8988T (cell line): ENCODE measurements at regions not wholly inside any gene's neighbourhood (a gene's known extent, or its start where the extent isn't known, plus 50 kb on each side); places are given as distances from the start of the nearest gene placed in this dataset.

ENCODE experiments used
- DNase-seq: peaks from one replicate; pipeline ENCODE4 v3.0.0; 2011

DNA sequence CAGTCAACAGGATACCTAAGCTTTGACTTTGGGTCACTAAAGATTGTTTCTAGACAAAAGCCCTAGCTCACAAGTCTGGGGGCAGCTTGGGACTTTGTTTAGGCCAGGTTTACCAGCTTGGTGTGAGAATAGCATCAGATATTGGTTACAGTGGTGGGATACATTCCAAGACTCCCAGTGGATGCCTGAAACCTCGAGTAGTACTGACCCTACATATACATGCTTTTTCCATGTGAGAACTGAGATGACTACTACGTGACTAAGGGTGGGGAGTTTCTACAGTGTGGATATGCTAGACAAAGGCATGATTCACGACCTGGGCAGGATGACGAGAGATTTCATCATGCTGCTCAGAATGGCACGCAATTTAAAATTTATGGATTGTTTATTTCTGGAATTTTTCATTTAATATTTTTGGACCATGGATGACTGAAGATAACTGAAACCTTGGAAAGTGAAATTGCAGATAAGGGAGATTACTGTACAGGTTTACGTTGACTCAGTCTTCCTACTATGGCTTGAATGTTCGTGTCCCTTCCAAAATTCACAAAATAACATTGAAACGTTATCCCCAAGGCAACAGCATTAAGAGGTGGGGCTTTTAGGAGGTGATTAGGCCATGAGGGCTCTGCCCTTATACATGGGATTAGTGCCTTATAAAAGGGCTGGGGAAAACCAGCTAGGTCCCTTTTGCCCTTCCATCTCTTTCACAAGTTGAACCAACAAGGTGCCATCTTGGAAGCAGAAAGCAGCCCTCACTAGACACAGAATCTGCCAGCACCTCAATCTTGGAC is 50.2 kb upstream of the CTAGE1 start:
- no peak for DNase-seq

DNA sequence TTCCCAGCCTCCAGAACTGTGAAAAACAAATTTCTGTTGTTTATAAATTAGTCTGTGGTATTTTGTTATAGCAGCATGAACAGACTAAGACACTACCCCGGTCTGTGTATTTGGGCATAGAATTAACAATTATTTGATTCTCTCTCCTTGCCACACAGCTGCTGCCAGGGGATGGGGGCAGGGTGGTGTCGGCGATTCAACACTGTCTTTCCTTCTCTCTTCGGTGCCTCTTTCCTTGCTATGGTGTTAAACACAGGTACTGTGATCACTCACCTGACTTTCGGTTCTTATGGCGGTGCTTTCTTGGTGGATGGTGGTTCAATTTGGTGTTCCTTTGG is 50.8 kb upstream of the CTAGE1 start:
- no peak for DNase-seq

DNA sequence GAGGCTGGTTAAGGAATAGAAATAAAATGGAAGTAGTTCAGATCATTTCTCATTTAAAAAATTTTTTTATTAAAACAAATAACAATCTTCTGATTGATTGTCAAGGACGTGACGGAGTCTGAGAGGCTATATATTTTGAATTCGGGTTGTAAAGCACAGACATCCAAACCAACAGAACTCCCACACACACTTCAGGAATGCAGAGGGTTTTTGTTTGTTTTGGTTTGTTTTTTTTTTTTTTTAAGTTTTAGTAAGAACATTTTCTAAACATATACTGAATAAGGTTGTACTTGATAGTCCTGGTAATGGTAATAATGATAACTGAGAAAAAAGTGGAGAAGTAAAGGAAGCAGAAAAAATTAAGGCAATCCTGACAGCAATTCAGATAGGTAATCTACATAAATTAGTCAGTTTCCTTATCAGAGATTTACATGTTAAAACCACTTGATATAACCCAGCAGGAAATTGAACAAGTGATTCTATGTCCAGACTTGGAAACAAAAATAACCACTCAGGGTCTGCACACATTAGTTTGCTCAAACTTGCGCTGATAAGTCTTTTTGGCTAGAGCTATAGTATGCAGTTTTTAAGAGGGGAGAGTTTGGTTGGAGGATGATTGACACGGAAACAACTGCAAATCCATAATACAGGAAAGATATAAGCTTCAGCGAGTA is 51.5 kb upstream of the CTAGE1 start:
- DNase-seq, result no peak

DNA sequence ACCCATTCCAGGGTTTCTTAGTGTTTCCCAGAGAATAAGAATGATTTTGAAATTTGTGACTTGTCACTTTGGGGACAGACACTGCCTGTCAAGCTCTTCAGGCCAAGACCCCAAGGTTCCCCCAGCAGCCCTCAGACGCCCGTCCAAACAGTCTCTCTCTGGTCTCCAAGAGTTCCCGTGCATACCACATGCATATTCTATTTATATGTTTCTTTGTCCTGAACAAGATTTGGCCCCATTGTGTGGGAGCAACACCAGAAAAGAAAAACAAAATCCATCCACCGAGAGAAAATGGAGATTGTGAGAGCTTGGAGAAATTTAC is 52.2 kb upstream of the CTAGE1 start:
- DNase-seq, result no peak

DNA sequence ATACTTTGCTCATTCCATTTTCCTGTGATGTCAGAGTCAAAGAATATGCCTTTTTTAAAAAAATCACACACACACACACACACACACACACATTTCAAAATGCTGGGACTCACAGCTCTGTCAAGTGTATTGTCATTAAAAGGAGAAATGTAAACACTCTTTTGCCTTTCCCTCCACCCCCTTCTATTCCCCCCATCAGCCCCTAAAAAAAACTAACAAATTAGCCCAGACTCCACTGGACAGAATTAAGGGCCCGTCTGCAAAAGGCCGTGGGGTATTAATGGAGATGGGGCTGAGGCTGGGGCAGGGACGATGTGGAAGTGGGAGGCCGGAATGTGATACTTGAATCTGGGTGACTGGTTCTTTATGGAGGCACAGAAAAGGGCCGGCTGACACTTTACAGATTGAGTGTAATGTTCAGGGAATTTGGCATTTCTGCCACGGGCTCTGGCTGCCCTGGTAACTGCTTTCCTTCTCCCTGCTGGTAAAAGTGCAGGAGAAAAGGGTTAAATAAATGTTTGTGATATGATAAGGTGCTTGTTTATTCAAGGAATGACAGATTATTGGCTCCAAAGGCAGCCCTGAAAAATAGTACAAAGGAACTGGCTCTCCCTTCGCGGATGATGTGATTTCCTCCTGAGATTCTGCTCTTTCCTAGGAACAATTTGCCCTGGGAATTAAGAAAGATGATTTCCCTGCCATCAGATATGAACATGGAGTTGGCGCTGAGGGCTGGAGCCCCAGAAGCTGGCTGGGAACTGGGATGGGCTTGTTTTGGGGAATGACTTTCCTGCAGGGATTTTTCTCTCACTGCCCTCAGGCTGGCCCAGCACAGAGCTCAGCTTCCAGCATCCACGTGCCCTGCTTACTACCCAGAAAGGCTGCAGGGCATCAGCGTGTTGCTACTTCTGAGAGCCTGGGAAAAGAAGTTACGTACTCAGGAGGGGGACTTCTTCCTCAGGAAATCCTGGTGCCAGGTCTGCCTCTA is 52.8 kb upstream of the CTAGE1 start:
- DNase-seq, result no peak

DNA sequence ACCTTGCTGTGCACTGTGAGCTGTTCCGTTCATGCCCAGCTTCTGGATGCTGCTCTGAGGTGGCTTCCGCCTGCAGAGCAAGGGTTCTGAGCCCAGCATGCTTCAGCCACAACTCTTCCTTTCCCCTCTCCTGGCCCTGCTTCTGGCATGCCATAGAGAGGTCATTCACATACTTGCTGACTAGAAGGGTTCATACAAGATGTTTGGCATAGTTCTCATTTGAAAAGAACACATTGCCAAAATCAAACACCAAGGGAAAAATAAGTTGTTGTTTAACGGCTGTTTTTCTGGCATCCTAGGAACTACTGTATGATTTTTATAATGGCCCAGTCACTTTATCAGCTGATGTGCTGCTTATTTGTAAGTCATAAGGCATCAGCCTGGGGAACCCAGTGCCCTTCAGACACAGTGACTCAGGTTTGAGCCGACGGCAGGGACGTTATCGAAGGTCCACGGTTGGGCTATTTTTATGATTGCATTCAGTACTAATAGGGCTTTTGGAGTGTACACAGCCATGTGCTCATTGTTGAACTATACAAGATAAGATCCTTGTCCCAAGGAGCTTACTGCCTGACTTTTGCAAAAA is 53.9 kb upstream of the CTAGE1 start:
- no peak for DNase-seq

DNA sequence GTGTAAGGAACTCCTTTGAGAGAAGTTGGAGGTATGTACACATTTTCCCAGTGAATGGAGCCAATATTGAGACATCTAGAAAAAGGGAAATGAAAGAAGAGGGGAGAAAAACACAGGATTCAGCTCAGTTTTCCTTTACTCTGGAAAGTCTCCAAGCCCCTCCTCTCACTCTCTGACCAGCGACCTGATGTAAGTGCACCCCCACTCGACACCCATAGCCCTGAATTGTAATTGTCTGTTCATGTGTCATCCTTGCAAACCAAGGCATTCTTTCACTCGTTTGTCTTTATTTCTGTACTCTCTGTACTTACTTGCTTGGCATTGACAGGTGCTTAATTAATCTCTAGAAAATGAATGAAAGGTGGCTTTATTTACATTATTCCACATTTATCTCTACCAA is 55.7 kb upstream of the CTAGE1 start:
- DNase-seq, result no peak

DNA sequence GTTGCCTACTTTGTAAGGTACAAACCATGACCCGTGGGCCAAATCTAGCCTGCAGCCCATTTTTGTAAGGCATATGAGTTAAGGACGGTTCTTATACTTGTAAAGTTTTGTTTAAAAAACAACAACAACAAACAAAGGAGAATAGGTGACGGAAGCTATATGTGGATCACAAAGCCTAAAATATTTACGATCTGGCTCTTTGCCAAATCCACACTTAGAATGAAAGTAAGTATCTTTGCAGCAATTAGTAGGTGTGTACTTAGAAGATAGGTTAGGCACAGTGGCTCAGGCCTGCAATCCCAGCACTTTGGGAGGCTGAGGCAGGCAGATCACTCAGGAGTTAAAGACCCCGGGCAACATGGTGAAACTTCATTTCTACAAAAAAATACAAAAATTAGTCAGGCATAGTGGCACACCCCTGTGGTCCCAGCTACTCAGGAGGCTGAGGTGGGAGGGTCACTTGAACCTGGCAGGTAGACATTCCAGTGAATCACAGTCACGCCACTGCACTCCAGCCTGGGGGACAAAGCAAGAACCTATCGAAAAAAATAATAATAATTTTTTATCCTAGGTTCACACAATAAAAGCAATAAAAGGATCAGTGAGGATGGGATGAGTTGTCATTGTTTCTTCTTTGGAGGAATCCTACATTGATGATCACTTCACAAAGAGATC is 57.8 kb upstream of the CTAGE1 start:
- DNase-seq, result no peak

DNA sequence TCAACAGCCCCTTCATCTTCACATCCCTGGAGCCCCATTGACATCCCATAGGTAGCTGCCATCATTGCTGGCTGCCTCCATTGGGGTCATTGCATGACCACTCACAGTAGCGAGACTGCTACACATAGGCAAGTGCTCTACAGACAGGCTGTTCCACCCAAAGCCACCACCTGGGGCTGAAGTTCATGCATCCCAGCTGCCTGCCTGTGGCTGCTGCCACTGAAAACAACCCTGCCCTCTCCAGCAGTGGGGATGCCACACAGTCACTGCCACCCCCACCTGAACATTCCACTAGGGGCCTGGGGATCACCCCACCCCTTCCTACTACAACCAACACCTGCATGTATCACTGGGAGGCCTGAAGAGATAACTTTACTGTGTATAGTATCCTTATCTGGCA is 59.5 kb upstream of the CTAGE1 start:
- no peak for DNase-seq

DNA sequence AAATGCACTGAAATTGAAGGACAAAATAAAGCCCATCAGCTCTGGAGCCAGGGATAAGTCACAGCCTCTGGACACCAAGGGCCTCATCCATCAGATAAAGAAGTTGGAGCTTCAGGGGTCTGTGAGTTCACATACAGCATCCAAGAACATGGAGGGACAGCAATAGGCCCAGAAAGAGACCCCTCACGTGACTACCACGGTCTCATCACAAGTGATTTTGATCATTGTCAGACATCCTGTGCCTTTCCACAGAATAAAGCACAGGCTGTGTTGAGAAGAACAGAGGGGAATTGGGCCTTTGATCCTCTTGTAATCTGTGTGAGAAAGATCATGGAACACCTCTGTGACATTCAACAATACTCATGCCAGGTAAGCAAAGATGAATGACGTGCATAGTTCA is 65.2 kb upstream of the CTAGE1 start:
- DNase-seq, result no peak

DNA sequence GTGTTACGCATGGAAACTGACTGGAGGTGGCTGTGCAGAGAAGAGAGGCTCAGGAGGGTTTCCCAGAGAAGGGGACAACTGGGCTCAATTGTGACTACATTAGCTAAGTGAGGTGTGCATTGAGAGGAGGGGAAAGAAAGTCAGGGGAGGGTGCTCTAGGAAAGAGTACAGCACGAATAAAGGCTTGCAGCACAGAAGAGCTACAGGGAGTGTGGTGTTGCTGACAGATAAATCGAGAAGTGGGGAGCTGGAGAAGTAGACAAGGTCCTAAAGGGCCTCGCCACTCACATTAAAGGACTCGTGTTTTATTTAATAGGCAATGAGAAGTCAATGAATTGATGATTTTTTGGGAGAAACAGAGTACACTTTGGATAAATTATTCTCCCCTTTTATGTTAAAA is 65.7 kb upstream of the CTAGE1 start:
- DNase-seq, result no peak

DNA sequence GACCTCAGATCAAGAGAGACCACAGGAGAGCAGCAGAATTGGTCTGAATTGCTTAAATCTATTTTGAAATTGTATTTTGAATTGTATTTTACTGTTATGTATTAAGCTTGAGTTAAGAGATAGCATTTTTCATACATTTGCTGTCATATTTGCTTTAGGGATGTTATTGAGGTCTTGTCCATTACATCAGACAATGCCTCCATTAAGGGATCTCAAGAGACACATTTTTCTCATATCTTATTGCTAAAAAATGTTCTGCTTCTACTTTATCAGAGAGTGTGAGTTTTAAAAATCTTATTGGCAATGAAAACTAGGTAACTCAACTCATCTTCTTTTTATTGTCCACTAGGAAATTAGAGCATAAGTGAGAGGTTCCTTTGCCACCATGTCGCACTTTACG is 66.8 kb upstream of the CTAGE1 start:
- DNase-seq, result no peak

DNA sequence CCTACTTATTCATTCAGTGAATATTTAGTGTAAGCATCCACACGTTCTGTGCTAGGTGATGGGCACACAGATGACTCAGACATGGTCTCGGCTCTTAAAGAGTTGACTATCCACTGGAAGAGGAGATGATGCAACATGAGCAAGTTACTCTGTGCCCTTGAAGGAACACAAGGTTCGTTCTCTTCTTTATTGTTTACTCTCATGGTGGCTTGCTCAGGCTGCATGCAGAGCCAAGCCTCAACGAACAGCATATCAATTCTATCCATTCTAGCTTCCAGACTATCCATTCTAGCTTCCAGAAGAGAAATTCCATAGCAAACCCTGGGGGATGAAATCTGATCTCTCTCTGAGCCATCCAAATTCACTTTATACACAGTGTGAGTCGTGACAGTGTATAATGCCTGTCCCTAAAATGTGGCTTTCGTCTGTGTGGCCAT is 68.1 kb upstream of the CTAGE1 start:
- no peak for DNase-seq

DNA sequence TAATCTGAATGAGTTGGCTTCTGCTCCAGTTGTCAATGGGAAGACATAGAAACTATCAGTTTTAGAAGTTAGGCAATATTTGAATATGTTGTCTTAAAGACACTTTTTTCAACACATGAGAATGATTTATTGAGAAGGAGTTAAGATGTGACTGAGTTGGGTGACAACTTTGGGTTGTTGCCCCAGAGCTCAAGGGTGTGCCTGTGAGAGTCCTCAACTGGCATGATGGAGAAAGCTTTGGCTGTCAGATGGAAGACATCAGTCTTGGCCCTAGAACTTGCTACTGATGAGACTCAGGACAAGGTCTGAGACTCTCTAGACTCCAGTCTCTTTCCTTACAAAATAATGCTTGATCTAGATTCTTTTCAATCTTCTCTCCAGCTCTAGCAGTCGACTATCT is 69.0 kb upstream of the CTAGE1 start:
- no peak for DNase-seq

DNA sequence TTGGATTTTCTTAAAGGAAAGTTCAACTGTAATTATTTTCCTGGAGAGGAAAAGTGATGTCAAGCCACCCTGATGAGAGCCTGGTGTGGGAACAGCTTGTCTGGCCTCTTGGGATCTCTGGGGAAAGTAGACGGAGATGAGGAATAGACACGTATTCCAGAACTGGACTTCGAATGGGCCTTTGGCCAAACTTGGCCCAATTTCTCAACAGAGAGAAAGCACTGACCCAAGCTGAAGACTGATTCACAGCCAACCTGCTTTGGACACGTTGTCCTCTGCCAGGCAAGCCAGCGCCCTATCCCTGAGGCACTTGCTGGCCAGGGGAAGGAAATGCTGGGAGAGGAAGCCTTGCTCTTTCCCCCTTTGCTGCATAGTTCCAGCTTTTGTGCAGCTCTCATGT is 70.8 kb upstream of the CTAGE1 start:
- no peak for DNase-seq

DNA sequence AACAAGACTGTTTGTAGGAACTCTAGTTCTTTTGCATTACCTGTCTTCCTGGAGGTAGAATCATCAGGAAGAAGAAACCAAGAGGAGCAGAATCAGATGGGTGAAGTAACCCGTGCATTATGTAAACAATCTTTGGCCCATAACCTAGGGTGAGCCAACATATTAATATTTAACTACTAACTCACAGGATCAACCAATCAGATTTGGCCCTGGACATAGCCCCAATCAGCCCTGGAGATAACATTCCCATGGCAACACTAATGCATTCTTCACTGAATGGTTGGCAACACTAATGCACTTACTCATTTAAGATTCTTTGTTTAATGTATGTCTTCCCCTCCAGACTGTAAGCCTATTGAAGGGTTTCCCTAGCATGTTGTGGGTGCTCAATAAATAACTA is 72.0 kb upstream of the CTAGE1 start:
- DNase-seq, result no peak

DNA sequence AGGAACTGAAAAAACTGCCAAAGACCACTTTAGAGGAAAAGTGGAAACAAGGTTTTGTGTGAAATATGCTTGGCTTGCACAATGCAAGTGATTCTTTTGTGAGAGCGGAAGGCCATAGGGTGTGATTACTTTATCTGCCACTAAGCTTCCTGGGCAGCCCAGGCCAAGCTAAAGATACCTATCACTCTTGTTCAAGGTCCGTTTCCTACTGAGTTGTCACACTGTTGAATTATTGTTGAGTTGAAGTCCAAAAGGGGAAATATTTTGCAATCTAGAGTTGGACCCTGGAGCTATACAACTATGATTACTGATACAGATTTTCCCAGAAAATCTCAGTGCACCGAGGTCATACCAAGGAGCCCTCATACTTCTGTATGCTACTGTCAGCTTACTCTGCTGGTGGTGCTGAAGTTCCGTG is 72.7 kb upstream of the CTAGE1 start:
- DNase-seq, result no peak

DNA sequence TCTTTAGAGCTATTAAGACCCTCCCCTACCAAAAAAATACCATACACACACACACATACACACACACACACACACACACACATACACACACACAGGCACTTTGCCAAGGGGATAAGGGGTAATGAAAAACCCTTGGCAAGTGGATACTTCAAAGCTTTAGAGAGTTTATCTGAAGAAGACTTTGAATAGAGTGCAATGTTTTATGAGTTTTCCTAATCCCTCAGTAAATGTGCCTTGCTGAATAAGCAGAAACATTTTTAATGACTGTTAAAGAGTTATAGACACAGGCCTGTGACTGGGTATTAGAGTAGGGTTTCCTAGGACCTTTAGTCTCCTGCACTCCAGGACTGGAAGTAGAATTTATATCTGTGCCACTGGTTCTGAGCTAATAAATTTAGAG is 75.5 kb upstream of the CTAGE1 start:
- DNase-seq, result no peak

DNA sequence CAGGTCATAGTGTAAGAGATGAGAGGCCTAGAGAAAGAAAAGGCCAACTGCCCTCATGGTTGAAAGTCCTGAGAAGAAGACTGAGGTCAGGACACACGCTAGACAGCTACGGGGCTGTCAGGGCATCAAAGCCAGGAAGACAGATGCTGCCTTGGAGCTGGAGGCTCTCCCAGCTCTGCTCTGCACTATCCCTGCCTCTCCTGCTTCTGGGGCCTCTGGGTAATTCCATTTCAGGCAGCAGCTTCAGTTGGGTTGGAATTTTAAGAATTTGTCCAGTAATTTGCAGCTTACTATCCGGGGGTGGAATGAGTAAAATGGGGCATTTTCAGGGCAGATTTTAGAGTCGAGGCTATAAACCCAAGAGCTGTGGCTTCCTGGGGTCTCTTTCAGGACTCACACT is 76.2 kb upstream of the CTAGE1 start:
- no peak for DNase-seq

DNA sequence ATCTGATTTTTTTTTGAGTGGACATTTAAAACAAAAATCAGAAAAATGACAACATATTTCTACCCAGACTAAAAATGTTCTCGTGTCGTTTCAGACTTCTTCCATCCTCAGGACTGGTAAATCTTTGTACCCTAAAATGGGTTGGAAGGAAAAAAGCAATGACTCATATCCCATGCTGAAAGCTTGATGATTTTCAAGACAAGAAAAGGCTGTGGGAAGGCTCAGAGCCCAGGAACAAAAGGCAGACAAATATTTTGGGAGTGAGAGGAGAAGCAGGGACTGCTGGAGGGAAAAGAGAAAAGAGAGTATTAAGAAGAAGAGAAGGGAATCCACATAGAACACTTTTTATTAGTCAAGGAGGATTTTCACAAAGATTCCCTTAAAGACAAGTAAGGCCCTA is 77.1 kb upstream of the CTAGE1 start:
- no peak for DNase-seq

DNA sequence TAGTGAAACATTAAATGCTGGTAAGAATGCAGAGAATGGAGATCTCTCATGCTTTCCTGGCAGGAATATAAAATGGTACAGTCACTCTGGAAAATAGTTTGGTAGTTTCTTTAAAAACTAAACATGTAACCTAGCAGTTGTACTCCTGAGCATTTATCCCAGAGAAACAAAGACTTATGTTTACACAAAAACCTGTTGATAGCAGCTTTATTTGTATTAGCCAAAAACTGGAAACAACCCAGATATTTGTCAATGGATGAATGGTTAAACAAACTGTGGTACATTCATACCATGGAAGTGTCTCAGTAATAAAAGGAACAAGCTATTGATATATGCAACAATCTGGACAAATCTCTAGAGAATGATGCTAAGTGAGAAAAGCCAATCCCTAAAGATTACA is 81.7 kb upstream of the CTAGE1 start:
- DNase-seq, result no peak

DNA sequence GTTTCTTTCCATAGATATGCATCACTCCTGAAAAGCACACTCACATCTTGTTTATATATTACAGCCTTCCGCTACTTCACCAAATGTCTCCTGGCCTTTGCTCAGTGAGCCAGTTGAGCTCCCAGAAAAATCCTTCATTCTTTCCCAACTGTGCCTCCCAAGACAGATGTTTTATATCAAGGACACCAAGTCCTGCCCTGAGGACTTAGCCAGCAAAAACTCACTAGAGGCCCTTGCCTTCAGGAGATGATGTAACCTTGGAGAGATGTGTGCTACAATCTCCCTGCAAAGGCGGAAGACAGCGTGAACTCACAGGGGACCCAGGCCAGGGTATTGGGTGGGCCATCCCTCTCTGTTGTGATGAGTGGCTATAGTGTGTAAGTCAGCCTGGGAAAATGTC is 86.1 kb upstream of the CTAGE1 start:
- no peak for DNase-seq
